HG02588 (cell line): ENCODE measurements at regions not wholly inside any gene's neighbourhood (a gene's known extent, or its start where the extent isn't known, plus 50 kb on each side); places are given as distances from the start of the nearest gene placed in this dataset.
"Not testable (repeated sequence)": the region's sequence is repeated elsewhere in the genome, so short reads cannot be mapped to it uniquely, and the experiment has no call there.

Source experiments
- ATAC-seq: cut with Tn5 transposase; IDR thresholded peaks from one replicate; pipeline ENCODE4 v1.9.1; 2021; ENCODE audit warnings: mild to moderate bottlenecking, moderate library complexity; ENCODE audit not compliant: unreplicated experiment

DNA sequence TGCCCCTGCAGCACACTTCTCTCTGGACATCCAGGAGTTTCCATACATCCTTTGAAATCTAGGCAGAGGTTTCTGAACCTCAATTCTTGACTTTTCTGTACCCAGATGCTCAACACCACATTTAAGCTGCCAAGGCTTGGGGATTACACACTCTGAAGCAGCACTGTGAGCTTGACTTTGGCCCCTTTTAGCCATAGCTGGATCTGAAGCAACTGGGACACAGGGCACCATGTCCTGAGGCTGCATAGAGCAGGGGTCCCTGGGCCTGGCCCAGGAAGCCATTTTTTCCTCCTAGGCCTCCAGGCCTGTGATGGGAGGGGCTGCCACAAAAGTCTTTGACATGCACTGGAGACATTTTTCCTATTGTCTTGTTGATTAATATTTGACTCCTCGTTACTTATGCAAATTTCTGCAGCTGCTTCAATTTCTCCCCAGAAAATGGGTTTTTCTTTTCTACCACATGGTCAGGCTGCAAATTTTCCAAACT is 694.0 kb downstream of the DIPK2A start:
- no peak for ATAC-seq

DNA sequence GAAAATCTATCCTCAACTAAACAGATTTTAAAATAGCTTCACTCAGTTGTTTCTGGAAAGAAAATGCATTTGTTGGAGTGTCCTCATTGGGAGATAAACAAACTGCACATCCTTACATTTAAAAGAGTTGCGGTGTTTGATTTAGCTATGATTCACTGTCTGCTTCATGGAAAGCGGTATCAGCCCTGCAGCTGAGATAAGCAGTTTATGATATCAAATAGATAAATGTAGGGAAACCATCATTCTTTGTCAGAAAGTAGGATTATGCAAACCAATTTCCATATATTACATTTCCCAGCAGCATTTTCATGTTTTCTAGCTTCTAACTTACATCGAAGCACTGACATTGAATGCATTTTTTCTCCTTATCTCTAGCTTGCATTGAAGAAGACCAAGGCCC is 698.9 kb downstream of the DIPK2A start:
- ATAC-seq: no peak

DNA sequence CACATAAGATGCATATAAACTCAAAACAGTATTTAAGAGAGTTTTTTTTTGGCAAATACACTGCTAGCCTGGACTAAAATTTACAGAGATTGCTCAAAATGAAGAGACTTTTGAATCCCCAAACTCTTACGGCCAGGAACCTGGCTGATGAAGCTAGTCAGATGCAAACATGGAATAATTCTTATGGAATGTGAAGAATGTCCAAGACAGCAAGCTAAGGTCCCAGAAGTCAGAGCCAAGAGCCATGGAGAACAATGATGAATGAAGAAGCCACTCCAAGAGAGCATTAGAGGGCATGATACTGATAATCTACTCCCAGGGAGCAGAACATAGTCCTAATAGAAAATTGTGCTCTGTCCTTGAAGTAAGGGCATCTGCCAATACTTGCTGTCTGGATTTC is 705.5 kb downstream of the DIPK2A start:
- ATAC-seq: no peak

DNA sequence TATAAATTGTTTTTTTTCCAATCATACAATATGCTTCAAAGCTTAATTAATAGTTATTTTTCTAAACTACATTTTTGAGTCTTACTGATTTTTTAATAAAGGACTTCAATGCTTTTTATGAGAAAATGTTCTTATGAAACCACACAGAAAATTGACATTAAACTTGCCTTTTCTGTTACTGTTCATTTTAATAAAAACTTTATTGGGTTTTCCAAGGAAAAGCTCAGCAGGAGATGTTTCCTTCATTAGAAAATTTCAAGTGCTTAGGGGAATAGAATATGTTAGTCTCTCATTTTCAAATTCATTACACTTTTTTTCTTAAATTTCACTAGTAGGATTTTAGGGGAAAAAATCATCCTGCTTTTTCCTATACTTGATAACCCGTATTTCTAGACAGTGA is 711.4 kb downstream of the DIPK2A start:
- no peak for ATAC-seq

DNA sequence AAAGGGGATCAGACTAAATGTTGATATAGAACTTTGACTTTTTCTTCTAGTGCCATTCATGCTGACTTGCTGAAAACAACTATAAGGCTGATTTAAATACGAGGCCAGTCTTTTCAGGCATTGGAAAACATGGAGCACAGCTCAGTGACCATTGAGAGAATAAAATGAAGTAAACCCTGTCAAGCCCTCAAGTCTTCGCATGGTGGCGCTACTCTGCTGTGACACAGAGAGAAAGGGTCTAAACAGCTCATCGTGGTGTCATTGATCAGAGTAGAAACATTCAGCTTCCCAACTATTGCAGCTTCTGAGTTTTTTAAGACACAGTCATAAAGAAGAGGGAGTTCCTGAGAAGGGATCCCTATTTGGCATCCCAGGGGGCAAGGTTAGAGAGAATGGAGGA is 716.2 kb downstream of the DIPK2A start:
- ATAC-seq: no peak

DNA sequence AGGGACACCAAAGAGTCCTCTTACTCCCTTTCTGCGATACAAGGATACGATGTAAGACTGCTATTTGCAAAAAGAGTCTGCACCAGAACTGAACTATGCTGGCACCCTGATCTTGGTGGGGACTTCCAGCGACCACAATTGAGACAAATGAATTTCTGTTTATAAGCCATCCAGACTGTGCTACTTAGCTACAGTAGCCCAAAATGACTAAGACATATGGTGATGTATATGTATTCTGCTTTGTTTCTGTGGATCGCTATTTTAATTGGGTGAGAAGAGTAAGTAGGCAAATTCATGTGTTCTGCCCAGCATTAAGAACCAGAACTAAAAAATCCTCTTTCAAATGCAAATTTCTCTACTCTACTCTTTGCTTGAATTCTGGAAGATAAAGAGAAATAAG is 720.9 kb downstream of the DIPK2A start:
- ATAC-seq: no peak

DNA sequence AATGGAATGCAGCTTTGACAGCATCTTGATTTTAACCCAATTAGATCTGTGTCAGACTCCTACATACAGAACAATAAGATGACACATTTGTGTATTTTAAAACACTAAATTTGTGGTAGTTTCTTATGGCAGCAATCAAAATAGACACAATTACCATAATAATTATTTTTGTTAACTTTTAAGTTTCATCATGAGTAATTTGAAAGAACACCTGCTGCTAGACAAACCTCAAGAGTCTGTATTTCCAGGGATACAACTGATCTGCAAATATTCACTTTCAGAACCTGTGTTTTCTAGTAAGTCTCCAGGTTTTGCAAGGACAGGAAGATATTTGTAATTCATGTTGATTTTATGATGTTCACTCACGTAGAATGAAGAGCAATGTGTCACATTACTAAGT is 736.8 kb downstream of the DIPK2A start:
- ATAC-seq: no peak

DNA sequence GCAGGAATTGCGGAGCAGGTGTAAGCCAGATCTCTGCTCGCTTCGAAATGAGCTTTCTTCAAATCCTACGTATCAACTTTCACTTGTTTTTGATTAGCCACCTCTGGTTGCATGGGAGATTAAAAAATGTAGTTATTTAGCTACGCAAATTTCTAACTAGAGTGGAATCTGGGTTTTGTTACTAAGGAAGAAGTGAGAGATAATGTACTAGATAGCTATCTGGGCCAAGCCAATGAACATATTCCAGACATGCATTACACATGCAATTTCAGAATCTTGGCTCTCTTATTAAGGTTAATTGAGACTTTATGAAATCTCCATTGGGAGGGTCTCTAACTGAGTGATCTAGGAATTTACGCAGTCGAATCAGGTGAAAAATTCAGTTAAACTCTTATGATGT is 765.7 kb downstream of the DIPK2A start:
- ATAC-seq: no peak

DNA sequence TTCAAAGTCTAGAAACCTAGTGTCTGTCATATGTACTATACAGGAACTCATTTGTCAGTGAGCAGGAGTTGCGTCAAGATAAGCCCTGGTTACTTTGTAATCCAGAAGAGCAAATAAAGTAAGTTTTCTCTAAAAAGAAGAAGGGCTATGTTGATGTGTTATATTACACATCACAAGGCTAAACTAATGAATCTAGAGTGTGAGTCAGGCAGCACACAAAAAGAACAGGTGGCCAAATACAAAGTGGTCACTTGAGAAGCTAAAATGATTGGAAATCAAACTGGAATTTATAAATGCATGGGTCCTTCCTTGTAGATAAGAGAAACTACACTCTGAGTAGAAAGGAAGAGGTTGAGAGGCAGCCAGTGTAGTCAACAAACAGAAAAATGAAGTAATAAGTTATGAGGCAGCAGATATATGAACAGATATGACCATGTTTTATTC is 771.6 kb downstream of the DIPK2A start:
- no peak for ATAC-seq

DNA sequence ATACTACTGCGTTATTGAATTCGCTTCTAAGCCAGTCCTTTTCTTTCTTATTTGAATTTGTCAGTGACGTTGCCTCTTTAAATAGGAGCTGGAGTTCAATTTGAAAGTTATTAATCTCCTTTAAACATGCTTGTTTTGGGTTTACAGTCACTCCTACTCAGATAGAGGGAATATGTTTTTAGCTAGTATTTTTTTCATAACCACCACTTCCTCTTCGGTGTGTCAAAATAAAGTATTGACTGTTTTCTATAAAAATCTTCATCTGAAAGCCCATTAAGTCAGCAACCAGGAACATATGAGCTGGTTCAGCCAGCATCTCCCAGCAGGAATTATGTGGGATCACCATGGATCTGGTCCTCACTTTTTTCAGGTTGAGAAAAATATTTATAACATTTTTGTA is 772.9 kb downstream of the DIPK2A start:
- no peak for ATAC-seq

DNA sequence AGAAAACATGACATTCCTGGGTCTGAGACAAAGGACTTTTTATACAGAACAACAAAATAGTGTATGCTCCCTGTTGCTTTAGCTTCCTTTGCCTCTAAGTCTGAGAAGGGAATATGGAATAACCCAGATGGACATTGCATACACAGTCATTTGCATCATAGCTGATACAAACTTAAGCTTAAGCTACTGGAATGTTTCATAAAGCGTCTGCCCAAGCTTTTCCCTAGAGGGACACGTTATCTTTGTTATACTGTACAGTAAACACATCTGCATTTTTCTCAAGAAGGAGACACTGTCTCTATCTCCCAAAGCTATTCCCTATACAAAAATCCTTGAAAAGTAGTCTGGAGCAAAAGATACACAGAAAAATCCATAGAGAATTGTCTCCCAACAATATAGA is 775.0 kb downstream of the DIPK2A start:
- no peak for ATAC-seq

DNA sequence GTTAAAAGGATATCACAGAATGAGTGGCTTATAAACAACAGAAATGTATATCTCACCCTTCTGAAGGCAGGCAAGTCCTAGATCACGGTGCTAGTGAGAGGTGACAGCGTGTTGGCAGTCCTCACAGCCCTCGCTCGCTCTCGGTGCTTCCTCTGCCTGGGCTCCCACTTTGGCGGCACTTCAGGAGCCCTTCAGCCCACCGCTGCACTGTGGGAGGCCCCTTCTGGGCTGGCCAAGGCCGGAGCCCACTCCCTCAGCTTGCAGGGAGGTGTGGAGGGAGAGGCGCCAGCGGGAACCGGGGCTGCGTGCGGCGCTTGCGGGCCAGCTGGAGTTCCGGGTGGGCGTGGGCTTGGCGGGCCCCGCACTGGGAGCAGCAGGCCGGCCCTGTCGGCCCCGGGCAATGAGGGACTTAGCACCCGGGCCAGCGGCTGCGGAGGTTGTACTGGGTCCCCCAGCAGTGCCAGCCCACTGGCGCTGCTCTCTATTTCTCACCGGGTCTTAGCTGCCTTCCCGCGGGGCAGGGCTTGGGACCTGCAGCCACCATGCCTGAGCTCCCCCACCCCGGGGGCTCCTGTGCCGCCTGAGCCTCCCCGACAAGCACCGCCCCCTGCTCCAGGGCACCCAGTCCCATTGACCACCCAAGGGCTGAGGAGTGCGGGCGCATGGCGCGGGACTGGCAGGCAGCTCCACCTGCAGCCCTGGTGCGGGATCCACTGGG is 778.1 kb downstream of the DIPK2A start:
- not testable (repeated sequence) for ATAC-seq

DNA sequence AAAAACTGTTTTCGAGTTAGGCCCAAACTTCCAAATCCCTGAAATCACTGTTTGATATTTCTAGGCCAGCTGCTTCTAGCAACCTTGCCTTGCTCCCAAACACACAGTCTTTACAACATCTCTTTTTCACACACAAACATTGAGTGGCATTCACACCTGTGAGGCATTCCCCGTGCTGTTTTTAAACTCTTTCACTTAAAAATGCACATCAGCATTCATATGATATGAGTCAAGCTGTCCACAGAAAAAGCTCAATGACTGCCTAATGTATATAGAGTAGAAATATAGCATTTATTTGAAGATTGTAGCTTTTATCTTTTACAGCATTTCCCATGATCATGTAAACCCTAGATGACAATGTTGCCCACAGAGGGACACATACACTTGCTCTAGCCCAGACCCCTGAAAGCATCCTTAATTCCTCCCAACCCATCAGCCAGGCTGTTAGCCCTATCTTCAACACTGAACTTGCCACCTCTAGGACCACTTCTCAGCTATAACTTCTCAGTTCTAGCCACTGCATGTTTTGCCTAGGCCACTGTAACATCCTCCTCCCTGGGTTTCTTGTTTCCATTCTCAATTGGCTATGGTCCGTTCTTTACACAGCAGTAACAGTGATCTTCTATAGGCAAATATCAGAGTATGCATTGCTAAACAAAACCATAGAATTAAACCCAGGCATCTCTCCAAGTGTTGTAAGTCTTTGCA is 782.6 kb downstream of the DIPK2A start:
- ATAC-seq: no peak

DNA sequence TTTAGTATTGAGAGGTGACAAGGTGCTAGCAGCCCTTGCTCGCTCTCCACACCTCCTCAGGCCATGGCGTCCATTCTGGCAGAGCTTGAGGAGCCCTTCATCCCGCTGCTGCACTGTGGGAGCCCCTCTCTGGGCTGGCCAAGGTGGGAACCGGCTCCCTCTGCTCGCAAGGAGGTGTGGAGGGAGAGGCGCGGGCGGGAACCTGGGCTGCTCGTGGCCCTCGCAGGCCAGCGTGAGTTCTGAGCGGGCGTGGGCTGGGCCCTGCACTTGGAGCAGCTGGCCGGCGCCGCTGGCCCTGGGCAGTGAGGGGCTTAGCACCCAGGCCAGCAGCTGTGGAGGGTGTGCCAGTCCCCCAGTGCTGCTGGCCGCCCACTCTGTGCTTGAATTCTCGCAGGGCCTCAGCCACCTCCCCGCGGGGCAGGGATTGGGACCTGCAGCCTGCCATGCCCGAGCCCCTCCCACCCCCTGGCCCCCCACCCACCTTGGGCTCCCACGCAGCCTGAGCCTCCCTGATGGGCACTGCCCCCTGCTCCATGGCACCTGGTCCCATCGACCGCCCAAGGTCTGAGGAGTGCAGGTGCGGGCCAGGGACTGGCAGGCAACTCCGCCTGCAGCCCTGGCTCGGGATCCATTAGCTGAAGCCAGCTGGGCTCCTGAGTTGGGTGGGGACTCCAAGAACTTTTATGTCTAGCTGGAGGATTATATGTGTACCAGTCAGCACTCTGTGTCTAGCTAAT is 785.2 kb downstream of the DIPK2A start:
- no peak for ATAC-seq

DNA sequence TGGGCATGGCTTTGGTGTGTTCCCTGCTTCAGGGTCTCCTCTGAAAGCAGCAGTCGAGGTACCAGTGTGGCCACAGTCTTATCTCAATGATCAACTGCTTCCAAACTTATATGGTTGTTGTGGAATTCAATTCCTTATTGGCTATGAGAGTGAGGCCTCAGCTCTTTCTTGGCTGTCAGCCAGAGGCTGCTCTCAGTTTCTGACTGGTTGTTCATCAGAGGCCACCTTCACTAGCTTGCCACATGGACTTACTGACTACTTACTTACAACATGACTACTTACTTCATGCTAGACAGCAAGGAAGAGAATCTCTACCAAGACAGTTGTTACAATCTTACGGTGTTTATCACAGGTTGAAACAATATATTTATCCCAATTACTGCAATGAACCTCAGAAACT is 789.2 kb downstream of the DIPK2A start:
- no peak for ATAC-seq

DNA sequence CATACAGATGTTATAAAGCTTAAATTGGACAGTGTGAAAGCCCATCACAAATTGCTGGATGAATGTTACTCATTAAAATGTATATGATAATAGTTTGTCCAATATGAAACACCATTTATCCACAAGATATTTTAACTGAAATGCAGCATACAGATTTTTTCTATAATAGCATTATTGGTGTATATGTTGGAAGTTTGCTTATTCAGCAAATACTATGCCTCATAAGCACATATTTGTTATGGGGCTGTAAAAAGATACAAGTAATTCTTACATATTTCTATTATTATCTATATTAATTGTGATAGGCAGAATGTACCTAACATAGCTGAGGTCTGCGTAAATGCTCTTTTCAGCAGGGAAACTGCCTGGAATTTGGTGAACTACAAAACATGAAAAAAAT is 790.5 kb downstream of the DIPK2A start:
- ATAC-seq: no peak

DNA sequence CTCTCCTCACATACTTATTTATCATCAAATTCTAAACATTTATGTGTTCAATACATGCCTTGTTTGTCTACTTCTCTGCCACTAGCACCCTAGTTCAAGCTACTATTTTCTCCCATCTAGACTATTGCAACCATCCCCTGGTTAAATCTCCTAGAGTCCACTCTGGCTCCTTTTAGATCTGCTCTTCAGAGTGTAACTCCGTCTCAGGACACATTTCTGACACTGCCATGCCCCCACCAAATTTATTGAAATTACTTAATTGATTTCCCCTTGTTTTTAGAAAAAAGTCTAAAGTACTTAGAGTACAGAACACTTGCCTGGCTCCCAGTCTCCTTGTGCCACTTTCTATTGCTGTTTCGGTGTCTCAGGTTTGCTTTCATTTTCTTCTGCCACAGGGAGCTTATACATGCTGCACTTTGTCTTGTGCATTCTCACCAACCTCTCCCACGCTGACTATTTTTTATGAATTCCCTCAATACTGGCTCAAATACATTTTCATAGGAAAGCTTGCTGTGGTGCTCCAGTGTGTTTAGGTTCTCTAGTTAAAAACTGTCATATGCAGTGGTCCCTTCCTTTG is 792.3 kb downstream of the DIPK2A start:
- peak; percentile 98 for ATAC-seq

DNA sequence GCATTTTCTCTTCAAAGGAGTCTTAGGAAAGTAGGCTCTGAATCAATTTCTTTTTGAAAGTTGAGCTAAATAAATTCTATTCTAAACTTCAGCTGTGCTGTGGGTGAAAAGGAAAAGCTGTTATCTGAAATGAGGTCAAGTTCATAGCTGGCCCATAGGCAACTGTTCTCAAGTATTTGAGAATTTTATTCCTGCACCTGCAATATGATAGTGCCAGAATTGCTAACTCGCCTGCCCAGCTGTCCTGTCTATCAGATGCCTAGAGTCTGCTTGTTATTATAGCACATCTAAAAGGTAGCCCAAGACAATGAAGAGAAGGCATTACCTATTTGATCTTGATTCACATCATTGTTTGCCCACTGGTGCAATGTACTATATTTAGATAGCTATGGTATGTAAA is 798.7 kb downstream of the DIPK2A start:
- no peak for ATAC-seq

DNA sequence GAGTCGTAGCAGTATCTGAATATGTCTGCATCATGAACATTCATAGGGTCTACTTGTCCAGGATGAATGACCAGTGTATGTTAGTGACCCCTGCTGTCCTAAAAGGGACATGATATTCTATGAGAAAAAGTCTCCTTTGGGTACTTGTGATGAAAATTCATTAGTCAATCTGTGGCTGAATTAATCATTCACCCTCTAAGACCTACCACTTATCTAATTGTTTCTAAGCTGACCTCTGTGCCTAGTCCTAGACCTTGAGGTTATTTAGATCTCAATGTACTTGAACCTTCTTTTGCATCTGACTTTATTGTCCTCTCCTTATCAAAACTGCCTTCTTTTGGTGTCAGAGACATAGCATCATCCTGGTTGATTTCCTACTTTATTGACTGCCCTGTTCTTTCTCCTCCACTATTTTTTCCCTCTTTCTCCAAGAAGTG is 799.3 kb downstream of the DIPK2A start:
- ATAC-seq: no peak

DNA sequence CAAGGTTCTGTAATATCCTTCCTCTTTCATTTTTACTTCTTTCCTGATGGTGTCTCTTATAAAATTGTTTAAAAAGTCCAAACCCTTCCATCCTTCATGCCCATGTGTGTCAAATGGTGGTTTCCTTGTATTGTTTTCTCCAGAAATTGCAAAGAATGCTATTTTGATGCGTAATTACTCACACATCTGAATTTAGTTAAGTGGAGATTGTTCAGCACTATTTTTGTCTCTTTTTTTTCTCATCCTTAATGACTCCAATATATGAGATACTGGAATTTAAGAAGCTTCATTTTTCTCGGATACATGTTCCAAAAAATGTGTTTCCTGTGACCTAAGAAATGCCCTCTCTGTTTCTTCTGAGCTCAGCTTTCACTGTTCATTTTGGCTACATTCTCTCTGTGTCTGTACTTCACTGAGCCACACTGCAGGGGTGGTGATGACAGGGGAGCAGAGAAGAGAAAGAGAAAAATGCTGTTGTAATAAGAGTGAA is 799.8 kb downstream of the DIPK2A start:
- ATAC-seq: no peak

DNA sequence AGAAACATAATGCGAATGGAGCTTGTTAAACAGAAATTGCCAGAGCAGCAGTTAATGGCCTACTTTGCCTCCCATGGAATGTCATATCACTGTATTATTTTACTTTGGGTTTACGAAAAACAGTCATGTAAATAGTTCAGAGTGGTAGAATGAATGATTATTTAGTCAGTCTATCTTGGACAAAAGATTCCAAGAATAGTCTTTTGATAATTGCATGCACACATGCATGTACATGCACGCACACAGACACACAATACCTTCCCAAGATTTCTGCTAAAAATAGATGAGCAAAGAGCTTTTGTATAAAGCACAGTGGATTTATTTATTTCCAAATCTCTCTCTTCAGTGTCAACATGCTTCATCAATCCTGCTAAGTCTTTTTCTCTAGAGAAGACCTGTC is 800.7 kb downstream of the DIPK2A start:
- no peak for ATAC-seq
